ENCODE measurements at regions not wholly inside any gene's neighbourhood (a gene's known extent, or its start where the extent isn't known, plus 50 kb on each side); places are given as distances from the start of the nearest gene placed in this dataset.
"Not testable (repeated sequence)": the region's sequence is repeated elsewhere in the genome, so short reads cannot be mapped to it uniquely, and the experiment has no call there.

DNA sequence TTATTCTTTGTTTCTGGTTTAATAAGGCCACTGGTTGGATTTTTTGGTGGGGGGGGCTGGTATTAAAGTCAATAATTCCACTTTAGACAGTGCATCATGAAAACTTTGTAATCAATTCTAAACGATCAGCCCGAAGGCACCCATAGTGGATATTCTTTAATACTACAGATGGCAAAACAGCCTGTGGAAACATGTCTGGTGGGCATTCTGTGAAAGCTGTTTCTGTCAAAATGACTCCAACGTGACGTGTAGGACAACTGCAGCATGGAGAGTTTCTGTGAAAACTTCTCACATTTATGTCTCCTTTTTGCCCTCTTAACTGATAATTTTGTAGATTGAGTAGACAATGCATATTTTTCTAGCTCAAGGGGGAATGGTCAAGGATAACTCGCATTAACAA is 185.8 kb upstream of the FLRT2 start:
- Histone ChIP-seq H3K27me3 (ENCODE audit: control insufficient read depth, insufficient read depth, low read length) (no peaks in the 10 kb centered on the region), H3K9ac (ENCODE audit: low read length in 3 of 3) (no peak overlapping the region), H3K4me3 (ENCODE audit: low read length in 3 of 3) (no peak overlapping the region), H3K36me3 (ENCODE audit: control insufficient read depth in 2 of 3, insufficient read depth in 3 of 3, low read length in 3 of 3) (no peaks in the 10 kb centered on the region), H3K27ac (ENCODE audit: low read depth in 2 of 2, low read length in 2 of 2) (no peak overlapping the region), H3K4me1 (ENCODE audit: control insufficient read depth in 2 of 3, insufficient read depth in 2 of 3, low read depth in 1 of 3, low read length in 3 of 3) (no peaks in the 10 kb centered on the region), H3K9me3 (ENCODE audit: control insufficient read depth in 2 of 3, insufficient read depth in 1 of 3, low read length in 3 of 3) (no peaks in the 10 kb centered on the region)
- DNase-seq, result no peak
- intact Hi-C loops (cut with DNase I), result no loop called here
- no peak for TF ChIP-seq CTCF (IDR thresholded peaks at IDR 0.05; ENCODE audit: borderline replicate concordance, extremely low read depth, insufficient read depth)
- FAIRE-seq, result no peak

GRCh38 chr14:85344847-85345570 is 184.9 kb upstream of the FLRT2 start:
- no peaks in the 10 kb centered on the region for H3K27me3 ChIP-seq (ENCODE audit: control insufficient read depth, insufficient read depth, low read length)
- no peak for FAIRE-seq

DNA sequence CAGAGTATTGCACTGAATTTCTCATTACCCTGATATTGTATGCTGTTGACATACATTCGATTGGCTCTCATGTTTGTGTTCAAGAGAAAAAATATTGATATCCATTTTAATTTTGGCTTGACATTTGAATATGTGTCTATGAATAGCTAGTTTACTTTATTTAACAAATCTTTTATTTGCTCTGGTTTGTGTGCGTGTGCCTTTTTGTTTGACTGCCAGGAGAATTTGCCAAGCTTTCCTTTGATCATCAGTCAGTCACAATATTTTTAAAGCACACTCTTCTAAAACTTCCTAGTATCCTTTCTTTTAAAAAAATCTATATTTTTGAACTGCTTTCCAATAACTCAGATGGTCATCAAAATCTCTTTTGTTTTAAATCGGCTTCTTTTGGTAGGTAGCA is 179.3 kb upstream of the FLRT2 start:
- no peak for FAIRE-seq
- intact Hi-C loops (cut with DNase I), result no loop called here

More at GRCh38 chr14:85344847-85345570, 184.9 kb upstream of the FLRT2 start:
- Histone ChIP-seq H3K4me3 (ENCODE audit: low read length in 3 of 3) (no peak overlapping the region), H3K36me3 (ENCODE audit: control insufficient read depth in 2 of 3, insufficient read depth in 3 of 3, low read length in 3 of 3) (no peaks in the 10 kb centered on the region), H3K9ac (ENCODE audit: low read length in 3 of 3) (no peak overlapping the region), H3K9me3 (ENCODE audit: control insufficient read depth in 2 of 3, insufficient read depth in 1 of 3, low read length in 3 of 3) (no peaks in the 10 kb centered on the region), H3K4me1 (ENCODE audit: control insufficient read depth in 2 of 3, insufficient read depth in 2 of 3, low read depth in 1 of 3, low read length in 3 of 3) (no peaks in the 10 kb centered on the region), H3K27ac (ENCODE audit: low read depth in 2 of 2, low read length in 2 of 2) (no peak overlapping the region)
- intact Hi-C loops (cut with DNase I), result no loop called here
- no peak for TF ChIP-seq CTCF (IDR thresholded peaks at IDR 0.05; ENCODE audit: borderline replicate concordance, extremely low read depth, insufficient read depth)
- DNase-seq, result no peak

DNA sequence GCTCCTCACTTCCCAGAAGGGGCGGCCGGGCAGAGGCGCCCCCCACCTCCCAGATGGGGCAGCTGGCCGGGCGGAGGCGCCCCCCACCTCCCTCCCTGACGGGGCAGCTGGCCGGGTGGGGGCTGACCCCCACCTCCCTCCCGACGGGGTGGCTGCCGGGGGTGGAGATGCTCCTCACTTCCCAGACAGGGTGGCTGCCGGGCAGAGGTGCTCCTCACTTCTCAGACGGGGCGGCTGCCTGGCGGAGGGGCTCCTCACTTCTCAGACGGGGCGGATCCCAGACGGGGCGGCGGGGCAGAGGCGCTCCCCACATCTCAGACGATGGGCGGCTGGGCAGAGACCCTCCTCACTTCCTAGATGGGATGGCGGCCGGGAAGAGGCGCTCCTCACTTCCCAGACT is 177.4 kb upstream of the FLRT2 start:
- intact Hi-C loops (cut with DNase I); H3K9me3 ChIP-seq (ENCODE audit: control insufficient read depth in 2 of 3, insufficient read depth in 1 of 3, low read length in 3 of 3); H3K36me3 ChIP-seq (ENCODE audit: control insufficient read depth in 2 of 3, insufficient read depth in 3 of 3, low read length in 3 of 3); H3K27ac ChIP-seq (ENCODE audit: low read depth in 2 of 2, low read length in 2 of 2); H3K9ac ChIP-seq (ENCODE audit: low read length in 3 of 3); H3K4me3 ChIP-seq (ENCODE audit: low read length in 3 of 3); FAIRE-seq; H3K27me3 ChIP-seq (ENCODE audit: control insufficient read depth, insufficient read depth, low read length); H3K4me1 ChIP-seq (ENCODE audit: control insufficient read depth in 2 of 3, insufficient read depth in 2 of 3, low read depth in 1 of 3, low read length in 3 of 3): not testable (repeated sequence)
- DNase-seq, result peak in 1 of 5 donors; percentile 69

More for the DNA sequence above, 179.3 kb upstream of the FLRT2 start:
- H3K27ac ChIP-seq (ENCODE audit: low read depth in 2 of 2, low read length in 2 of 2), result no peak overlapping the region
- H3K9ac ChIP-seq (ENCODE audit: low read length in 3 of 3), result no peak overlapping the region
- no peaks in the 10 kb centered on the region for H3K27me3 ChIP-seq (ENCODE audit: control insufficient read depth, insufficient read depth, low read length)
- H3K4me1 ChIP-seq (ENCODE audit: control insufficient read depth in 2 of 3, insufficient read depth in 2 of 3, low read depth in 1 of 3, low read length in 3 of 3), result no peaks in the 10 kb centered on the region
- no peak for TF ChIP-seq CTCF (IDR thresholded peaks at IDR 0.05; ENCODE audit: borderline replicate concordance, extremely low read depth, insufficient read depth)
- no peak for DNase-seq
- H3K9me3 ChIP-seq (ENCODE audit: control insufficient read depth in 2 of 3, insufficient read depth in 1 of 3, low read length in 3 of 3), result no peaks in the 10 kb centered on the region
- no peak overlapping the region for H3K4me3 ChIP-seq (ENCODE audit: low read length in 3 of 3)
- no peaks in the 10 kb centered on the region for H3K36me3 ChIP-seq (ENCODE audit: control insufficient read depth in 2 of 3, insufficient read depth in 3 of 3, low read length in 3 of 3)

Measured in kidney (tissue), 13 donors.